ENCODE measurements at regions not wholly inside any gene's neighbourhood (a gene's known extent, or its start where the extent isn't known, plus 50 kb on each side); places are given as distances from the start of the nearest gene placed in this dataset.

GRCh38 chr15:47997195-47998080, 123.4 kb upstream of the SLC24A5 start:
- TF ChIP-seq EZH2 (IDR thresholded peaks at IDR 0.05) (no peak), FOXP2 (optimal IDR thresholded peaks at IDR 0.05; ENCODE audit: control extremely low read depth, extremely low read length, insufficient read depth) (no peak)
